Suprapubic skin (tissue), 3 donors: ENCODE measurements at regions not wholly inside any gene's neighbourhood (a gene's known extent, or its start where the extent isn't known, plus 50 kb on each side); places are given as distances from the start of the nearest gene placed in this dataset.

Source experiments
- POLR2A ChIP-seq, 2 donors: fragments of 450-650 bp; IDR thresholded peaks; one replicate each; pipeline ENCODE4 v1.6.1; 2017; ENCODE audit warnings: antibody characterized with exemption in 2 of 2, mild to moderate bottlenecking in 2 of 2, moderate library complexity in 2 of 2
- TF ChIP-seq, protein P1 (sequence below), 2 donors: fragments of 200-600 bp in 1 of 2; fragments of 450-650 bp in 1 of 2; sonication (generic) in 1 of 2; IDR thresholded peaks; one replicate each; pipeline ENCODE4 v1.5.1; 2016 to 2019; ENCODE audit warnings: antibody characterized with exemption in 2 of 2, mild to moderate bottlenecking in 1 of 2, moderate library complexity in 1 of 2

DNA sequence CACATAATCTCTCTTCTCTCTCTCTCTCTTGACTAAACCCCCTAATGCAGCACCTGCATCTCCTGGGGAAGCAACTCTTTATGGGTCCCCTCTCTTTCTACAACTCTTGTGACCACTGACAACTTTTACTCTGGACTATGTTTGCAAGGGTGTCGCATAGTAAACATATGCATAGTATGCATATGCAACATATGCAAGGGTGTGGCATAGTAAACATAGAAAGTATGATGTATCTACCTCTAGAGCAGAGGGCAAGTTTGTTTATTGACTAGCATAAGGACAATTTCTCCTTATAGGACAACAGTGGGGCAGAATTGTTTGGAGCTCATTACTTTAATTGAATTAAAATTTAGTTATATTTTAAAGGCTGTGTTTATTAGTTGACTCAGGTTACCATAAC is 462.5 kb downstream of the AMY1C start:
- TF ChIP-seq, protein P1, sequence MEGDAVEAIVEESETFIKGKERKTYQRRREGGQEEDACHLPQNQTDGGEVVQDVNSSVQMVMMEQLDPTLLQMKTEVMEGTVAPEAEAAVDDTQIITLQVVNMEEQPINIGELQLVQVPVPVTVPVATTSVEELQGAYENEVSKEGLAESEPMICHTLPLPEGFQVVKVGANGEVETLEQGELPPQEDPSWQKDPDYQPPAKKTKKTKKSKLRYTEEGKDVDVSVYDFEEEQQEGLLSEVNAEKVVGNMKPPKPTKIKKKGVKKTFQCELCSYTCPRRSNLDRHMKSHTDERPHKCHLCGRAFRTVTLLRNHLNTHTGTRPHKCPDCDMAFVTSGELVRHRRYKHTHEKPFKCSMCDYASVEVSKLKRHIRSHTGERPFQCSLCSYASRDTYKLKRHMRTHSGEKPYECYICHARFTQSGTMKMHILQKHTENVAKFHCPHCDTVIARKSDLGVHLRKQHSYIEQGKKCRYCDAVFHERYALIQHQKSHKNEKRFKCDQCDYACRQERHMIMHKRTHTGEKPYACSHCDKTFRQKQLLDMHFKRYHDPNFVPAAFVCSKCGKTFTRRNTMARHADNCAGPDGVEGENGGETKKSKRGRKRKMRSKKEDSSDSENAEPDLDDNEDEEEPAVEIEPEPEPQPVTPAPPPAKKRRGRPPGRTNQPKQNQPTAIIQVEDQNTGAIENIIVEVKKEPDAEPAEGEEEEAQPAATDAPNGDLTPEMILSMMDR (IDR thresholded peaks at IDR 0.05), result no peak
- no peak for TF ChIP-seq POLR2A (IDR thresholded peaks at IDR 0.05)
